ENCODE measurements at regions not wholly inside any gene's neighbourhood (a gene's known extent, or its start where the extent isn't known, plus 50 kb on each side); places are given as distances from the start of the nearest gene placed in this dataset.

DNA sequence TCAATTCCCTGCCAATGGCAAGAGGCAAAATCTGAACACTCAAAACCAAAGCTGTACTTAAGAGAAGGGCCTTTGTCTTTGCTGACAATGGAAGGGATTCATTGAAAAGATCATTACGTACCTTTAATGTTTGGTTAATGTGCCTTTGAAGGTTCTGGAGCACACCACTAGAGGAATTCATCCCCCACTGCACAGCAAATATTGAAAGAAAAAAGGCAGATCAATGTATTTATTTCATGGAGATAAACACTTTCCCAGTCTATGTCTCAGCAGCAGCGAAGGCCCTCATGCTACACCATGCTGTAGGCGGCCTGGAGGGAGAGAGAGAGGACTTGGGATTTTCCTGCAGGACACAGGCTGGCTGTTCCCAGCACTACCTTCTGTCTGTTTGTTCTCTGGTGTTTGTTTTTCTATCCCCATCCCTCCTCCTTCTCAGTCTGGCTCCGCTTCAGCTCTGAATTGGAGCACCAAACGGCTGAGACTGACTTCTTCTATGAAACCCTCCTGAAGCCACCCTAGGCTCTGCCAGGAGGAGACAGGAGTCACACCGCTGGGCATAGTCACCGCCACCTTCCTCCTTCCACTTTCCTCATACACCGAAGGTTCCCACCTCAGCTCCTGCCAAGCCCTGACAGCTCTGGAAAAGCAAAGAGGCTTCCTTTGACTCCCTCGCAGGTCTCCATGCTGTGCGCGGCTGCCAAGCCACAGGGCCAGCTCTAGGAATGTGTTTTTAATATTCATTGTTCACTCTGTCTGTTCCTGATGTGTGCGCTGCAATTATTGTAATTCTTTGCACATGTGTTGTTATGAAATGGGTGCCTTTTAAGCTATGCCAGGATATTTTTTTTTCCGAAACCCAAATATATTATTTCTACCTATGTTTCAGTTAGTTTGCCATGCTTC is 301.5 kb downstream of the FZD1 start:
- Histone ChIP-seq H3K36me3 (ENCODE audit: control insufficient read depth, low read length) (no peaks in the 10 kb centered on the region), H3K27ac (ENCODE audit: low read depth, low read length) (no peak overlapping the region), H3K4me3 (ENCODE audit: low read length) (no peak overlapping the region), H3K27me3 (ENCODE audit: control insufficient read depth, low read length) (no peaks in the 10 kb centered on the region), H3K4me1 (ENCODE audit: control insufficient read depth, low read length) (no peaks in the 10 kb centered on the region), H4K20me1 (ENCODE audit: control insufficient read depth, insufficient read depth, low read depth, low read length) (no peaks in the 10 kb centered on the region), H3K9me2 (replicated peaks; ENCODE audit: control insufficient read depth, low read length) (no peaks in the 10 kb centered on the region), H3K79me2 (ENCODE audit: control insufficient read depth, low read length) (no peaks in the 10 kb centered on the region), H3K9me3 (ENCODE audit: control insufficient read depth, insufficient read depth, low read length) (no peaks in the 10 kb centered on the region), H3K4me2 (ENCODE audit: low read length) (no peak overlapping the region), H3F3A (ENCODE audit: control insufficient read depth, insufficient read depth) (no peaks in the 10 kb centered on the region)
- TF ChIP-seq, protein P1, sequence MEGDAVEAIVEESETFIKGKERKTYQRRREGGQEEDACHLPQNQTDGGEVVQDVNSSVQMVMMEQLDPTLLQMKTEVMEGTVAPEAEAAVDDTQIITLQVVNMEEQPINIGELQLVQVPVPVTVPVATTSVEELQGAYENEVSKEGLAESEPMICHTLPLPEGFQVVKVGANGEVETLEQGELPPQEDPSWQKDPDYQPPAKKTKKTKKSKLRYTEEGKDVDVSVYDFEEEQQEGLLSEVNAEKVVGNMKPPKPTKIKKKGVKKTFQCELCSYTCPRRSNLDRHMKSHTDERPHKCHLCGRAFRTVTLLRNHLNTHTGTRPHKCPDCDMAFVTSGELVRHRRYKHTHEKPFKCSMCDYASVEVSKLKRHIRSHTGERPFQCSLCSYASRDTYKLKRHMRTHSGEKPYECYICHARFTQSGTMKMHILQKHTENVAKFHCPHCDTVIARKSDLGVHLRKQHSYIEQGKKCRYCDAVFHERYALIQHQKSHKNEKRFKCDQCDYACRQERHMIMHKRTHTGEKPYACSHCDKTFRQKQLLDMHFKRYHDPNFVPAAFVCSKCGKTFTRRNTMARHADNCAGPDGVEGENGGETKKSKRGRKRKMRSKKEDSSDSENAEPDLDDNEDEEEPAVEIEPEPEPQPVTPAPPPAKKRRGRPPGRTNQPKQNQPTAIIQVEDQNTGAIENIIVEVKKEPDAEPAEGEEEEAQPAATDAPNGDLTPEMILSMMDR (IDR thresholded peaks at IDR 0.05; ENCODE audit: low read depth, low read length, poor library complexity, severe bottlenecking), result no peak
- TF ChIP-seq EZH2phosphoT487 (IDR thresholded peaks at IDR 0.05; ENCODE audit: borderline replicate concordance, low read length), result no peak

DNA sequence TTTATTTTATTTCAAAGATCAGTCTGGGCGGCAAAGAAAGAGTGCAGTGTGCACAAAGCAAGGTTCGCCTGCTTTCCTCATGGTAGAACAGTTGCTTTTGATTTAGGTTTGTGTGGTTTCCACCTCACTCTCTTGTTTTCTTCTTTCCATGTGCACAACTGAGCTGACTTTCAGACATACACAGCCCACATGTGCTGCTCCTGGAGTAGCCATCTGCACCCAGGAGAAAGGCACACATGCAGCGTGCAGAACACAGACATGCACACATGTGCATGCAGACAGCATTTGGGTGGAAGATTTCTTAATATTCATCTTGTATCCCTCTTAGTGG is 302.1 kb downstream of the FZD1 start:
- no peak overlapping the region for H3K4me2 ChIP-seq (ENCODE audit: low read length)
- no peak overlapping the region for H3K4me3 ChIP-seq (ENCODE audit: low read length)
- no peaks in the 10 kb centered on the region for H3K9me3 ChIP-seq (ENCODE audit: control insufficient read depth, insufficient read depth, low read length)
- no peaks in the 10 kb centered on the region for H3K4me1 ChIP-seq (ENCODE audit: control insufficient read depth, low read length)
- H3F3A ChIP-seq (ENCODE audit: control insufficient read depth, insufficient read depth), result no peaks in the 10 kb centered on the region
- TF ChIP-seq EZH2phosphoT487 (IDR thresholded peaks at IDR 0.05; ENCODE audit: borderline replicate concordance, low read length), result no peak
- TF ChIP-seq, protein P1 (IDR thresholded peaks at IDR 0.05; ENCODE audit: low read depth, low read length, poor library complexity, severe bottlenecking), result no peak
- no peaks in the 10 kb centered on the region for H4K20me1 ChIP-seq (ENCODE audit: control insufficient read depth, insufficient read depth, low read depth, low read length)
- H3K9me2 ChIP-seq (replicated peaks; ENCODE audit: control insufficient read depth, low read length), result no peaks in the 10 kb centered on the region
- H3K79me2 ChIP-seq (ENCODE audit: control insufficient read depth, low read length), result no peaks in the 10 kb centered on the region
- H3K27me3 ChIP-seq (ENCODE audit: control insufficient read depth, low read length), result no peaks in the 10 kb centered on the region
- H3K27ac ChIP-seq (ENCODE audit: low read depth, low read length), result no peak overlapping the region
- no peaks in the 10 kb centered on the region for H3K36me3 ChIP-seq (ENCODE audit: control insufficient read depth, low read length)

DNA sequence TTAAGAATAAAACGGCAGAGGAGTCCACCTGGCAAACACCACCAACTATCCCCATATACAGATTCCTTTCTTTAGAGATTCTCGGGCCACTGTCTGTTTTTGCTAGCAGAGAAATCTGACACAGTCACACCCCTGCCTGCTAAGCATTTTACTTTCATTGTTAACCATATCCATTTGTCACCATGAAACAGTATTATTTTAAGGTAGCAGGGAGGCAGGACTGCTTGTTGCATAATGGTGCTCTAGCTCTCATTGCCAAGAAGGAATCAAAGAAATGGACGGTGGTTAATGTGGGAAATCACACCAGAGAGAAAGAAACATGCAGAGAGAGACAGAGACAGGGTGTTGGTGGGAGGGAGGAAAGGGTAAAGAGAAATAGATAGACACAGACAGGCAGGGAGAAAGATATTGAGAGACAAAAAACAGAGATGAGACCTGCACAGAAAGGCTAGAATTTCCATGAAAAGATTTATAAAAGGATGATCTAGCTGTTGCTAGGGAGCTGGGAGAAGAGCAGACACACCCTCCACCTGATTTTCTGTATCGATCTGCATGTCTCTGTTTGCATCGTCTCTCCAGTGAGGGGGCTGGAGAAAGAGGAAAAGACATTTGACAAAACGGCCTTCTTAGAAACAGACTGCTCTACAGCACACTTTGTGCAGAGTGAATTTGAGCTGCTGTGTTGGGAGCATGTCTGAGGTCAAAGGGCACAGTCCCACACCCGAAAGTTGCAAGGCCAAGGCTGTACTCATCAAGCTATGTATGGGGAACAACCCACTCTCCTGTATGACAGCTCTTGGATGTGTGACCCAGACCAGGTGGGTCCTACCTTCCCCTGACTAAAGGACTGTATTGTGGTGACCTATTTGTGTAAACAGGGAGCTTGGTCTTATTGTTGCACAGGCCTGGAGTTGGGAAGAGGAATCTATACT is 303.1 kb downstream of the FZD1 start:
- H3K79me2 ChIP-seq (ENCODE audit: control insufficient read depth, low read length), result no peaks in the 10 kb centered on the region
- H3K27me3 ChIP-seq (ENCODE audit: control insufficient read depth, low read length), result no peaks in the 10 kb centered on the region
- no peaks in the 10 kb centered on the region for H3K9me2 ChIP-seq (replicated peaks; ENCODE audit: control insufficient read depth, low read length)
- H3K4me2 ChIP-seq (ENCODE audit: low read length), result no peak overlapping the region
- TF ChIP-seq EZH2phosphoT487 (IDR thresholded peaks at IDR 0.05; ENCODE audit: borderline replicate concordance, low read length), result no peak
- TF ChIP-seq, protein P1 (IDR thresholded peaks at IDR 0.05; ENCODE audit: low read depth, low read length, poor library complexity, severe bottlenecking), result no peak
- no peak overlapping the region for H3K27ac ChIP-seq (ENCODE audit: low read depth, low read length)
- H3K4me1 ChIP-seq (ENCODE audit: control insufficient read depth, low read length), result no peaks in the 10 kb centered on the region
- H3F3A ChIP-seq (ENCODE audit: control insufficient read depth, insufficient read depth), result no peaks in the 10 kb centered on the region
- H4K20me1 ChIP-seq (ENCODE audit: control insufficient read depth, insufficient read depth, low read depth, low read length), result no peaks in the 10 kb centered on the region
- no peak overlapping the region for H3K4me3 ChIP-seq (ENCODE audit: low read length)
- no peaks in the 10 kb centered on the region for H3K36me3 ChIP-seq (ENCODE audit: control insufficient read depth, low read length)
- no peaks in the 10 kb centered on the region for H3K9me3 ChIP-seq (ENCODE audit: control insufficient read depth, insufficient read depth, low read length)

Data from DOHH2 (cell line).